ENCODE measurements at regions not wholly inside any gene's neighbourhood (a gene's known extent, or its start where the extent isn't known, plus 50 kb on each side); places are given as distances from the start of the nearest gene placed in this dataset.

GRCh38 chr5:82649943-82650342 lies 371.8 kb upstream of the RPS23 start:
- TF ChIP-seq CTCF (IDR thresholded peaks at IDR 0.05; ENCODE audit: low read depth, low read length, missing control alignments): no peak
- H3K4me3 ChIP-seq (ENCODE audit: low read depth, low read length): no peak overlapping the region
- DNase-seq (ENCODE audit: low read depth): no peak

- no peak overlapping the region for H3K4me3 ChIP-seq (ENCODE audit: low read depth, low read length)
- no peak for DNase-seq (ENCODE audit: low read depth)
- no peak for TF ChIP-seq CTCF (IDR thresholded peaks at IDR 0.05; ENCODE audit: low read depth, low read length, missing control alignments)
These were observed 366.6 kb upstream of the RPS23 start for GRCh38 chr5:82644766-82645165.

GRCh38 chr5:82644229-82644628 lies 366.1 kb upstream of the RPS23 start:
- no peak for TF ChIP-seq CTCF (IDR thresholded peaks at IDR 0.05; ENCODE audit: low read depth, low read length, missing control alignments)
- H3K4me3 ChIP-seq (ENCODE audit: low read depth, low read length): no peak overlapping the region
- DNase-seq (ENCODE audit: low read depth): no peak

- TF ChIP-seq CTCF (IDR thresholded peaks at IDR 0.05; ENCODE audit: low read depth, low read length, missing control alignments): no peak
- DNase-seq (ENCODE audit: low read depth): no peak
- no peak overlapping the region for H3K4me3 ChIP-seq (ENCODE audit: low read depth, low read length)
These were observed 364.2 kb upstream of the RPS23 start for GRCh38 chr5:82642313-82642712.

GRCh38 chr5:82641331-82642003 lies 363.3 kb upstream of the RPS23 start:
- DNase-seq (ENCODE audit: low read depth): no peak
- H3K4me3 ChIP-seq (ENCODE audit: low read depth, low read length): no peak overlapping the region
- TF ChIP-seq CTCF (IDR thresholded peaks at IDR 0.05; ENCODE audit: low read depth, low read length, missing control alignments): peak; percentile 56

GRCh38 chr5:82640916-82641315 lies 362.8 kb upstream of the RPS23 start:
- DNase-seq (ENCODE audit: low read depth): no peak
- H3K4me3 ChIP-seq (ENCODE audit: low read depth, low read length): no peak overlapping the region
- no peak for TF ChIP-seq CTCF (IDR thresholded peaks at IDR 0.05; ENCODE audit: low read depth, low read length, missing control alignments)

Data from GM12864 (cell line).